Calu3 (cell line): ENCODE measurements at regions not wholly inside any gene's neighbourhood (a gene's known extent, or its start where the extent isn't known, plus 50 kb on each side); places are given as distances from the start of the nearest gene placed in this dataset.

Experiments used
- BruUV-seq: library from RNA; stranded (reverse); fragments of 400-500 nt; replicated peaks from 2 replicates; lab custom pipeline; 2021; lab: Mats Ljungman, UMichigan
- CTCF ChIA-PET: fragments of 300-600 bp; sonication (Branson Sonifier 250); formaldehyde crosslinking; loops from one replicate; lab custom pipeline; 2022; ENCODE audit warnings: antibody characterized with exemption; lab: Charles Lee
- DNase-seq: peaks from one replicate; pipeline ENCODE4 v3.0.0; 2022
- H3K27ac Mint-ChIP-seq: one replicate; pipeline ENCODE4 v1.8.0; 2022; ENCODE audit warnings: mixed read lengths; ENCODE audit not compliant: unreplicated experiment
- H3K27me3 Mint-ChIP-seq: one replicate; pipeline ENCODE4 v1.8.0; 2022; ENCODE audit warnings: mixed read lengths; ENCODE audit not compliant: unreplicated experiment
- H3K36me3 Mint-ChIP-seq: one replicate; pipeline ENCODE4 v1.8.0; 2022; ENCODE audit warnings: mild to moderate bottlenecking, moderate library complexity, mixed read lengths; ENCODE audit not compliant: insufficient read depth, unreplicated experiment
- H3K4me1 Mint-ChIP-seq: one replicate; pipeline ENCODE4 v1.8.0; 2022; ENCODE audit warnings: mild to moderate bottlenecking, low read depth, mixed read lengths; ENCODE audit not compliant: unreplicated experiment
- H3K4me3 Mint-ChIP-seq: one replicate; pipeline ENCODE4 v1.8.0; 2022; ENCODE audit warnings: mild to moderate bottlenecking, low read depth, moderate library complexity, mixed read lengths; ENCODE audit not compliant: unreplicated experiment
- H3K9me3 Mint-ChIP-seq: one replicate; pipeline ENCODE4 v1.8.0; 2022; ENCODE audit warnings: low read depth, mixed read lengths; ENCODE audit not compliant: unreplicated experiment
- intact Hi-C: fragments of 100-400 bp; cut with micrococcal nuclease; formaldehyde crosslinking; loops from one replicate; pipeline ENCODE4 v1.10.0; 2022; ENCODE audit not compliant: unreplicated experiment
- TF ChIP-seq, protein P1 (sequence below): fragments of 200-600 bp; IDR thresholded peaks from one replicate; pipeline ENCODE4 v1.8.0; 2022; ENCODE audit warnings: antibody characterized with exemption; ENCODE audit not compliant: unreplicated experiment

GRCh38 chr12:54700849-54701248 is 52.7 kb upstream of the DCD start:
- no peaks in the 10 kb centered on the region for H3K4me1 Mint-ChIP-seq
- CTCF ChIA-PET, result interaction anchor here (0.5 to 1.7 kb wide), 4 partner anchors 10 to 222 kb away, joined by 3 to 4 read pairs (median 4); no protein-coding TSS in a partner anchor

DNA sequence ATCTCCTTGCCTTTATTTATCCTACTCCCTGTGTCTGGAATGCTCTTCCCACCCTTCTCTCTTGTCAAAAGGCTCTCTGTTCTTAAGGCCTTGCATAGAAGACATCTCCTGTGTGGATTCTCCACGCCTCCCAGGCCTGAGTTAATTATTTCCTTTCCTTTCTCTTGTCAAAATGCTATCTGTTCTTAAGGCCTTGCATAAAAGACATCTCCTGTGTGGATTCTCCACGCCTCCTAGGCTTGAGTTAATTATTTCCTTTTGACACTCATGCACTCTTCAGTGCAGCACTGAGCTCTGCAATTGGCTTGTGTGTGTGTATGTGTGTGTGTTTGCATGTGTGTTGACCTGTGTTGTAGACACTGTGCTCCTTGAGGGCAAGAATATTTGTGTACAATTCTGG is 52.1 kb upstream of the DCD start:
- CTCF ChIA-PET, result interaction anchor here (0.5 to 1.3 kb wide), 3 partner anchors 9 to 222 kb away, joined by 3 to 4 read pairs (median 3); no protein-coding TSS in a partner anchor
- BruUV-seq, result no TSS peak
- intact Hi-C loops, result loop anchor here (5.0 kb wide), 1 partner anchor 442 kb away; no protein-coding TSS in a partner anchor
- Mint-ChIP-seq H3K4me1 (no peaks in the 10 kb centered on the region), H3K27me3 (peaks cover 78% of the 10 kb centered on the region), H3K9me3 (no peaks in the 10 kb centered on the region), H3K27ac (no peak overlapping the region), H3K36me3 (no peaks in the 10 kb centered on the region), H3K4me3 (no peak overlapping the region)
- DNase-seq, result no peak
- TF ChIP-seq, protein P1, sequence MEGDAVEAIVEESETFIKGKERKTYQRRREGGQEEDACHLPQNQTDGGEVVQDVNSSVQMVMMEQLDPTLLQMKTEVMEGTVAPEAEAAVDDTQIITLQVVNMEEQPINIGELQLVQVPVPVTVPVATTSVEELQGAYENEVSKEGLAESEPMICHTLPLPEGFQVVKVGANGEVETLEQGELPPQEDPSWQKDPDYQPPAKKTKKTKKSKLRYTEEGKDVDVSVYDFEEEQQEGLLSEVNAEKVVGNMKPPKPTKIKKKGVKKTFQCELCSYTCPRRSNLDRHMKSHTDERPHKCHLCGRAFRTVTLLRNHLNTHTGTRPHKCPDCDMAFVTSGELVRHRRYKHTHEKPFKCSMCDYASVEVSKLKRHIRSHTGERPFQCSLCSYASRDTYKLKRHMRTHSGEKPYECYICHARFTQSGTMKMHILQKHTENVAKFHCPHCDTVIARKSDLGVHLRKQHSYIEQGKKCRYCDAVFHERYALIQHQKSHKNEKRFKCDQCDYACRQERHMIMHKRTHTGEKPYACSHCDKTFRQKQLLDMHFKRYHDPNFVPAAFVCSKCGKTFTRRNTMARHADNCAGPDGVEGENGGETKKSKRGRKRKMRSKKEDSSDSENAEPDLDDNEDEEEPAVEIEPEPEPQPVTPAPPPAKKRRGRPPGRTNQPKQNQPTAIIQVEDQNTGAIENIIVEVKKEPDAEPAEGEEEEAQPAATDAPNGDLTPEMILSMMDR, result no peak

More at GRCh38 chr12:54700849-54701248, 52.7 kb upstream of the DCD start:
- Mint-ChIP-seq H3K36me3 (no peaks in the 10 kb centered on the region), H3K27me3 (peaks cover 77% of the 10 kb centered on the region), H3K9me3 (no peaks in the 10 kb centered on the region), H3K27ac (no peak overlapping the region), H3K4me3 (no peak overlapping the region)
- DNase-seq, result no peak
- TF ChIP-seq, protein P1, result no peak
- intact Hi-C loops, result loop anchor here (5.0 kb wide), 1 partner anchor 441 kb away; no protein-coding TSS in a partner anchor
- no TSS peak for BruUV-seq
